ENCODE measurements at regions not wholly inside any gene's neighbourhood (a gene's known extent, or its start where the extent isn't known, plus 50 kb on each side); places are given as distances from the start of the nearest gene placed in this dataset.

DNA sequence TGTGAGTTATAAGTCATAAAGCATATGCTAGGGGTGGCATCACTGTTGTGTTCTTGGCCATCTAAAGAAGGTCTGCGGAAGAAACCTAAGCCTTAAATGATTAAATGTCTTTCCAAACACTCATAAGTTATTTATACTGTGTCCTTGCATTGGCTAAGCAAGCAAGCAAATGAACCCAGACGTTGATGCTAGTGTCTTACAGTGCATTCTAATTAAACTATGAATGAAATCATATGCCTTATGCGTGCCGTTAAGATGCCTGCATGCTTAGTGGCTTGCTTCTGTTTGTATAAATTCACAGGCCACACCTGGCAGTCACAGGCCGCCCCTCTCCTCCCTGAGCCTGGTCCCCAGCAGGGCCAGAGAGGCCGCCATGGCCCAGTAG, 49.9 kb downstream of the RIN2 start:
- H4K20me1 ChIP-seq (ENCODE audit: insufficient read depth), result no peaks in the 10 kb centered on the region
- H3K4me1 ChIP-seq (replicated peaks; ENCODE audit: insufficient read depth), result peaks cover 8% of the 10 kb centered on the region; the same call in 1 of the 2 replicates
- peaks cover 8% of the 10 kb centered on the region; the same call in 1 of the 2 replicates for H3F3A ChIP-seq (ENCODE audit: insufficient read depth, low read depth)
- DNase-seq, result no peak
- ChIA-PET POLR2A (ENCODE audit: unreplicated experiment) (interaction anchor here (0.6 kb wide), 1 partner anchor 103 kb away, joined by 3 read pairs; no protein-coding TSS in a partner anchor), CTCF (no interaction called here)
- H3K36me3 ChIP-seq (ENCODE audit: low read depth), result no peaks in the 10 kb centered on the region
- intact Hi-C loops (cut with micrococcal nuclease; ENCODE audit: unreplicated experiment), result no loop called here
- no peaks in the 10 kb centered on the region for H3K9me3 ChIP-seq (ENCODE audit: insufficient read depth, low read depth)
- no peak overlapping the region for H3K4me3 ChIP-seq
- H3K27ac ChIP-seq, result no peak overlapping the region
- H3K79me2 ChIP-seq (ENCODE audit: low read depth), result no peaks in the 10 kb centered on the region
- no peaks in the 10 kb centered on the region for H3K9me2 ChIP-seq (ENCODE audit: insufficient read depth)
- no TSS peak for BruUV-seq (replicated peaks)
- H3K27me3 ChIP-seq (ENCODE audit: insufficient read depth, low read depth), result no peaks in the 10 kb centered on the region
- H2AFZ ChIP-seq, result no peak overlapping the region
- no peak overlapping the region for H3K4me2 ChIP-seq
- no peak for TF ChIP-seq EZH2 (IDR thresholded peaks at IDR 0.05; ENCODE audit: low read depth)
- TF ChIP-seq, protein P1, sequence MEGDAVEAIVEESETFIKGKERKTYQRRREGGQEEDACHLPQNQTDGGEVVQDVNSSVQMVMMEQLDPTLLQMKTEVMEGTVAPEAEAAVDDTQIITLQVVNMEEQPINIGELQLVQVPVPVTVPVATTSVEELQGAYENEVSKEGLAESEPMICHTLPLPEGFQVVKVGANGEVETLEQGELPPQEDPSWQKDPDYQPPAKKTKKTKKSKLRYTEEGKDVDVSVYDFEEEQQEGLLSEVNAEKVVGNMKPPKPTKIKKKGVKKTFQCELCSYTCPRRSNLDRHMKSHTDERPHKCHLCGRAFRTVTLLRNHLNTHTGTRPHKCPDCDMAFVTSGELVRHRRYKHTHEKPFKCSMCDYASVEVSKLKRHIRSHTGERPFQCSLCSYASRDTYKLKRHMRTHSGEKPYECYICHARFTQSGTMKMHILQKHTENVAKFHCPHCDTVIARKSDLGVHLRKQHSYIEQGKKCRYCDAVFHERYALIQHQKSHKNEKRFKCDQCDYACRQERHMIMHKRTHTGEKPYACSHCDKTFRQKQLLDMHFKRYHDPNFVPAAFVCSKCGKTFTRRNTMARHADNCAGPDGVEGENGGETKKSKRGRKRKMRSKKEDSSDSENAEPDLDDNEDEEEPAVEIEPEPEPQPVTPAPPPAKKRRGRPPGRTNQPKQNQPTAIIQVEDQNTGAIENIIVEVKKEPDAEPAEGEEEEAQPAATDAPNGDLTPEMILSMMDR (conservative IDR thresholded peaks at IDR 0.05), result no peak

DNA sequence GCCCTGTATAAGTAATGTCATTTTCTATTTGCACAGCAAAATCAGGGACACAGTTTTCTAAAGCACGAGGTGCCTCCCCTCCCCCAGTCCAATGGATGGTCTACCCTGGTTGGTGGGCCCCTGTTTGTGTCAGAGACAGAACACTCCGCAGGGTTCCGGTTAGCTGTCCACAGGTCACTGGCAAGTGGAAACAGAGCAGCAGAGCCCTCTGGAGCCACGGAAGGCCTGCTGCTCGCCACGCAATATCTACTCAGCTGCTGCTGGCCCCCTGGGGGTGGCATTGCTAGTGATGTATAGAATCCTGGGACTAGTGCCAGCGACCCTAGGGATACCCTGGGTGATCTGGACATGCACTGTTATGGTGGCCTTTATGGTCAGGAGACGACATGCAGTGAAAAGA, 50.4 kb downstream of the RIN2 start:
- H3K9me3 ChIP-seq (ENCODE audit: insufficient read depth, low read depth), result no peaks in the 10 kb centered on the region
- no peaks in the 10 kb centered on the region for H3K27me3 ChIP-seq (ENCODE audit: insufficient read depth, low read depth)
- H3K9me2 ChIP-seq (ENCODE audit: insufficient read depth), result no peaks in the 10 kb centered on the region
- peaks cover 8% of the 10 kb centered on the region; the same call in 1 of the 2 replicates for H3K4me1 ChIP-seq (replicated peaks; ENCODE audit: insufficient read depth)
- no peaks in the 10 kb centered on the region for H3K79me2 ChIP-seq (ENCODE audit: low read depth)
- intact Hi-C loops (cut with micrococcal nuclease; ENCODE audit: unreplicated experiment), result no loop called here
- no peak overlapping the region for H2AFZ ChIP-seq
- H3F3A ChIP-seq (ENCODE audit: insufficient read depth, low read depth), result peaks cover 5% of the 10 kb centered on the region; the same call in 1 of the 2 replicates
- H4K20me1 ChIP-seq (ENCODE audit: insufficient read depth), result no peaks in the 10 kb centered on the region
- H3K4me3 ChIP-seq, result no peak overlapping the region
- no TSS peak for BruUV-seq (replicated peaks)
- no peak overlapping the region for H3K4me2 ChIP-seq
- TF ChIP-seq, protein P1 (conservative IDR thresholded peaks at IDR 0.05), result no peak
- no peak for TF ChIP-seq EZH2 (IDR thresholded peaks at IDR 0.05; ENCODE audit: low read depth)
- H3K36me3 ChIP-seq (ENCODE audit: low read depth), result no peaks in the 10 kb centered on the region
- no peak overlapping the region for H3K27ac ChIP-seq
- ChIA-PET POLR2A (ENCODE audit: unreplicated experiment) (no interaction called here), CTCF (no interaction called here)
- DNase-seq, result no peak

DNA sequence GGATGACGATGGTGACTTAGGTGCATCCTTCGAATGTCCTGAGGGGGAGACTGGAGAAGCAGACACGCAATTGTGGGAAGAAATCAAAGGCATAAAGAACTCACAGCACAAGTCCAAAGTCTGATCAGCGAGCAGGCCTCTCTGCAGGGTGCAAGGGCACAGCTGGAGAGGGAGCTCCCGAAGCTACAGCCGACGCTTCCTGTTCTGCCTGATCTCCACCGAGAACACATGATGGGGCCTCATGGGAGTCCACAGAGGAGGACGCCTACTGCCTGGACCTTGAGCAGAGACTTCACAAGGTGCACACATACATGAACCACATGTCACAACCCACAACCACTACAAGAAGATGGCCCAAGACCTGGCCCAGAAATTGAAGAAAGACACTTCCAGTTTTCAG, 51.4 kb downstream of the RIN2 start:
- no TSS peak for BruUV-seq (replicated peaks)
- no peaks in the 10 kb centered on the region for H3K9me3 ChIP-seq (ENCODE audit: insufficient read depth, low read depth)
- DNase-seq, result no peak
- no peaks in the 10 kb centered on the region; the same call in 1 of the 2 replicates for H3F3A ChIP-seq (ENCODE audit: insufficient read depth, low read depth)
- H3K27me3 ChIP-seq (ENCODE audit: insufficient read depth, low read depth), result no peaks in the 10 kb centered on the region
- H3K79me2 ChIP-seq (ENCODE audit: low read depth), result no peaks in the 10 kb centered on the region
- H3K4me2 ChIP-seq, result no peak overlapping the region
- POLR2A ChIA-PET (ENCODE audit: unreplicated experiment), result no interaction called here
- no peaks in the 10 kb centered on the region for H3K36me3 ChIP-seq (ENCODE audit: low read depth)
- no peak overlapping the region for H3K27ac ChIP-seq
- intact Hi-C loops (cut with micrococcal nuclease; ENCODE audit: unreplicated experiment), result no loop called here
- TF ChIP-seq, protein P1 (conservative IDR thresholded peaks at IDR 0.05), result no peak
- TF ChIP-seq EZH2 (IDR thresholded peaks at IDR 0.05; ENCODE audit: low read depth), result no peak
- no peak overlapping the region for H3K4me3 ChIP-seq
- CTCF ChIA-PET, result no interaction called here
- no peak overlapping the region for H2AFZ ChIP-seq
- H3K4me1 ChIP-seq (replicated peaks; ENCODE audit: insufficient read depth), result peaks cover 16% of the 10 kb centered on the region
- no peaks in the 10 kb centered on the region for H3K9me2 ChIP-seq (ENCODE audit: insufficient read depth)
- no peaks in the 10 kb centered on the region for H4K20me1 ChIP-seq (ENCODE audit: insufficient read depth)
